ENCODE measurements at regions not wholly inside any gene's neighbourhood (a gene's known extent, or its start where the extent isn't known, plus 50 kb on each side); places are given as distances from the start of the nearest gene placed in this dataset.

- peaks cover 8% of the 10 kb centered on the region for H3K4me1 Mint-ChIP-seq
- H3K9ac ChIP-seq (ENCODE audit: low read length), result no peak overlapping the region
- no peak for ATAC-seq (ENCODE audit: low read depth)
- H3K27ac ChIP-seq (ENCODE audit: low read length in 2 of 2), result no peak overlapping the region
- no peaks in the 10 kb centered on the region for H4K20me1 ChIP-seq (ENCODE audit: control insufficient read depth, insufficient read depth, low read length, poor library complexity, severe bottlenecking)
- TF ChIP-seq, protein P1, sequence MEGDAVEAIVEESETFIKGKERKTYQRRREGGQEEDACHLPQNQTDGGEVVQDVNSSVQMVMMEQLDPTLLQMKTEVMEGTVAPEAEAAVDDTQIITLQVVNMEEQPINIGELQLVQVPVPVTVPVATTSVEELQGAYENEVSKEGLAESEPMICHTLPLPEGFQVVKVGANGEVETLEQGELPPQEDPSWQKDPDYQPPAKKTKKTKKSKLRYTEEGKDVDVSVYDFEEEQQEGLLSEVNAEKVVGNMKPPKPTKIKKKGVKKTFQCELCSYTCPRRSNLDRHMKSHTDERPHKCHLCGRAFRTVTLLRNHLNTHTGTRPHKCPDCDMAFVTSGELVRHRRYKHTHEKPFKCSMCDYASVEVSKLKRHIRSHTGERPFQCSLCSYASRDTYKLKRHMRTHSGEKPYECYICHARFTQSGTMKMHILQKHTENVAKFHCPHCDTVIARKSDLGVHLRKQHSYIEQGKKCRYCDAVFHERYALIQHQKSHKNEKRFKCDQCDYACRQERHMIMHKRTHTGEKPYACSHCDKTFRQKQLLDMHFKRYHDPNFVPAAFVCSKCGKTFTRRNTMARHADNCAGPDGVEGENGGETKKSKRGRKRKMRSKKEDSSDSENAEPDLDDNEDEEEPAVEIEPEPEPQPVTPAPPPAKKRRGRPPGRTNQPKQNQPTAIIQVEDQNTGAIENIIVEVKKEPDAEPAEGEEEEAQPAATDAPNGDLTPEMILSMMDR (IDR thresholded peaks at IDR 0.05), result no peak
- TF ChIP-seq EZH2 (IDR thresholded peaks at IDR 0.05; ENCODE audit: borderline replicate concordance, insufficient read depth, low read depth, low read length, poor library complexity, severe bottlenecking), result no peak
- ChIA-PET POLR2A (no interaction called here), CTCF (interaction anchor here (4.2 kb wide), 1 partner anchor 9 kb away, joined by 35 read pairs; no protein-coding TSS in a partner anchor)
- intact Hi-C loops (cut with micrococcal nuclease), result no loop called here
- H3K4me2 ChIP-seq (replicated peaks; ENCODE audit: low read depth, low read length, poor library complexity, severe bottlenecking), result no peak overlapping the region
- no peak overlapping the region for H3K4me3 Mint-ChIP-seq
- no peak for DNase-seq
- H2AFZ ChIP-seq (ENCODE audit: insufficient read depth, low read depth, low read length, poor library complexity, severe bottlenecking), result no peak overlapping the region
- H3K9me3 Mint-ChIP-seq (ENCODE audit: insufficient read depth), result peaks cover 7% of the 10 kb centered on the region
- H3K4me1 ChIP-seq (ENCODE audit: control insufficient read depth in 2 of 2, insufficient read depth in 2 of 2, low read length in 2 of 2), result peaks cover 0 to 4% of the 10 kb centered on the region in 2 donors
- WGBS (ENCODE audit: insufficient coverage), result no CpG with 5 or more reads among the region's 2 CpGs
- H3K79me2 ChIP-seq (ENCODE audit: control insufficient read depth, insufficient read depth, low read length), result no peaks in the 10 kb centered on the region
- H3K27ac Mint-ChIP-seq, result no peak overlapping the region
- H3K9me3 ChIP-seq (ENCODE audit: control extremely low read depth in 1 of 3, control insufficient read depth in 2 of 3, insufficient read depth in 1 of 3, low read length in 2 of 3), result peaks cover 4 to 8% (median 4%) of the 10 kb centered on the region in 3 donors
- H3K36me3 ChIP-seq (replicated peaks in 1 of 2; ENCODE audit: control extremely low read depth in 1 of 2, control insufficient read depth in 1 of 2, extremely low read depth in 1 of 2, insufficient read depth in 2 of 2, low read length in 1 of 2), result no peaks in the 10 kb centered on the region
- H3K4me3 ChIP-seq (ENCODE audit: control extremely low read depth in 1 of 5, extremely low read depth in 1 of 5, insufficient read depth in 1 of 5, low read depth in 2 of 5, low read length in 4 of 5), result no peak overlapping the region
- H3K27me3 Mint-ChIP-seq, result peaks cover 72% of the 10 kb centered on the region
- peaks cover 0 to 32% (median 21%) of the 10 kb centered on the region in 4 experiments for H3K27me3 ChIP-seq (replicated peaks in 1 of 4; ENCODE audit: control extremely low read depth in 1 of 4, control insufficient read depth in 3 of 4, insufficient read depth in 4 of 4, low read length in 3 of 4)
Measured at GRCh38 chr15:57870667-57871066, 164.2 kb downstream of the POLR2M start.

DNA sequence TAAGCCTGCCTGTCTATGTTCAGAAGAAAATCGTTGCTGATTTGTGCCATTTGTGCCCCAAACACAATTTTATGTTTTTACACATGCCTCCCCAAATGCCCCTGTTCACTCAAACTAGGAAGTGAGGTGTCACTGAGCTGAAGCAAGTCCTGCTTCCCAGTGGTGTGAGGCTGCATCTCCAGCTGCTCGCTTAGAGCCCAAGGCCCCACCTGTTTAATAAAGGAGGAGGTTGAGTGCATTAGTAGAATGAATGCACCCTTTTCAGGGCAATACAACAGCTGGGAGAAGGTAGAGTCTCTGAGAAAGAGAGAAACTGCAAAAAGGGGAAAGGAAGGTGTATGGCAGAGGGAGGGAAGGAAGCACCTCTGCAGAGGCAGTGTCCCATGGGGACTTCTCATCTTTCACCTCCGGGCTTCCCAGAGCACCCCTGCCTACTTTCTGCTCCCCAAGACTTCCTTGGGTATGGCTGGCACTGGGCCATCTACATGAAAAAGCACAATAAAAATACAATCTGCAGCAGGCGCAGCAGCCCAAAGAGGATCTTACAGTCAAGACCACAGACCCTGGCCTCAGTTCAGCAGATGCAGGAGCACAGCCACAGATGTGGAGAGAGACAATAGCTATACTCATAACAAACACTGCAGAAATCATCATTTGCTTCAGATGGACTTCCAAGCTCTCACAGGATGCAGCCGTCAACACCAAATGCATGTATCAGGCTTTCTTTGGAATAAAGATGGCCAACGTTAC lies 165.9 kb downstream of the POLR2M start:
- no peak overlapping the region for H3K4me3 ChIP-seq (ENCODE audit: control extremely low read depth in 1 of 5, extremely low read depth in 1 of 5, insufficient read depth in 1 of 5, low read depth in 2 of 5, low read length in 4 of 5)
- intact Hi-C loops (cut with micrococcal nuclease), result no loop called here
- H3K9me3 ChIP-seq (ENCODE audit: control extremely low read depth in 1 of 3, control insufficient read depth in 2 of 3, insufficient read depth in 1 of 3, low read length in 2 of 3), result peaks cover 4 to 13% (median 10%) of the 10 kb centered on the region in 3 donors
- TF ChIP-seq, protein P1 (IDR thresholded peaks at IDR 0.05), result no peak
- no peak for TF ChIP-seq EZH2 (IDR thresholded peaks at IDR 0.05; ENCODE audit: borderline replicate concordance, insufficient read depth, low read depth, low read length, poor library complexity, severe bottlenecking)
- H3K27ac ChIP-seq (ENCODE audit: low read length in 2 of 2), result no peak overlapping the region
- Mint-ChIP-seq H3K27me3 (peaks cover 63% of the 10 kb centered on the region), H3K9me3 (ENCODE audit: insufficient read depth) (peaks cover 7% of the 10 kb centered on the region), H3K27ac (no peak overlapping the region), H3K4me1 (peaks cover 8% of the 10 kb centered on the region), H3K4me3 (no peak overlapping the region)
- H3K4me1 ChIP-seq (ENCODE audit: control insufficient read depth in 2 of 2, insufficient read depth in 2 of 2, low read length in 2 of 2), result peaks cover 0 to 4% of the 10 kb centered on the region in 2 donors
- CTCF ChIA-PET, result interaction anchor here (1.8 to 4.2 kb wide), 2 partner anchors 11 to 14 kb away, joined by 7 to 35 read pairs; no protein-coding TSS in a partner anchor
- WGBS (ENCODE audit: insufficient coverage), result 47% methylated on average over 3 of the region's 6 CpGs
- no peak overlapping the region for H3K4me2 ChIP-seq (replicated peaks; ENCODE audit: low read depth, low read length, poor library complexity, severe bottlenecking)
- H3K79me2 ChIP-seq (ENCODE audit: control insufficient read depth, insufficient read depth, low read length), result no peaks in the 10 kb centered on the region
- no peaks in the 10 kb centered on the region for H3K36me3 ChIP-seq (replicated peaks in 1 of 2; ENCODE audit: control extremely low read depth in 1 of 2, control insufficient read depth in 1 of 2, extremely low read depth in 1 of 2, insufficient read depth in 2 of 2, low read length in 1 of 2)
- no peak for ATAC-seq (ENCODE audit: low read depth)
- H3K9ac ChIP-seq (ENCODE audit: low read length), result no peak overlapping the region
- no peak overlapping the region for H2AFZ ChIP-seq (ENCODE audit: insufficient read depth, low read depth, low read length, poor library complexity, severe bottlenecking)
- peaks cover 0 to 25% (median 16%) of the 10 kb centered on the region in 4 experiments for H3K27me3 ChIP-seq (replicated peaks in 1 of 4; ENCODE audit: control extremely low read depth in 1 of 4, control insufficient read depth in 3 of 4, insufficient read depth in 4 of 4, low read length in 3 of 4)
- no peaks in the 10 kb centered on the region for H4K20me1 ChIP-seq (ENCODE audit: control insufficient read depth, insufficient read depth, low read length, poor library complexity, severe bottlenecking)
- POLR2A ChIA-PET, result no interaction called here
- DNase-seq, result no peak
